Right lobe of liver (tissue), 6 donors: ENCODE measurements at regions not wholly inside any gene's neighbourhood (a gene's known extent, or its start where the extent isn't known, plus 50 kb on each side); places are given as distances from the start of the nearest gene placed in this dataset.

Experiments used
- ATAC-seq, 4 donors: fragments of 200-7000 bp; cut with Tn5 transposase; one replicate each; pipeline ENCODE4 v1.9.1; 2020; ENCODE audit warnings: mild to moderate bottlenecking in 4 of 4, moderate library complexity in 4 of 4
- DNase-seq, 3 donors: peaks; one replicate each; pipeline ENCODE4 v3.0.0-alpha.2; 2020
- H3K27ac ChIP-seq, 3 donors: fragments of 200-600 bp; one replicate each; pipeline ENCODE4 v1.8.0; 2022
- H3K27me3 ChIP-seq, 2 donors: fragments of 200-600 bp; one replicate each; pipeline ENCODE4 v1.8.0; 2022
- H3K36me3 ChIP-seq, 4 donors: fragments of 200-600 bp; sonication (generic) in 1 of 4; one replicate each; pipeline versions ENCODE4 v1.5.1 to v1.8.0; 2017 to 2022; ENCODE audit warnings: control low read depth in 1 of 4
- H3K4me1 ChIP-seq, 4 donors: fragments of 200-600 bp; sonication (generic) in 1 of 4; one replicate each; pipeline versions ENCODE4 v1.5.1 to v1.8.0; 2017 to 2022; ENCODE audit warnings: control low read depth in 1 of 4
- H3K4me3 ChIP-seq, 3 donors: fragments of 200-600 bp; one replicate each; pipeline ENCODE4 v1.8.0; 2022
- H3K9me3 ChIP-seq, 4 donors: fragments of 200-600 bp; sonication (generic) in 1 of 4; one replicate each; pipeline versions ENCODE4 v1.5.1 to v1.8.0; 2017 to 2022; ENCODE audit warnings: control low read depth in 1 of 4
- CTCF ChIP-seq, 4 donors: fragments of 200-600 bp in 3 of 4; fragments of 450-650 bp in 1 of 4; IDR thresholded peaks; one replicate each; pipeline versions ENCODE4 v1.5.1 to v1.8.0; 2016 to 2022; ENCODE audit warnings: antibody characterized with exemption in 4 of 4, mild to moderate bottlenecking in 2 of 4
- POLR2A ChIP-seq: fragments of 450-650 bp; IDR thresholded peaks from one replicate; pipeline ENCODE4 v1.6.1; 2017; ENCODE audit warnings: antibody characterized with exemption, mild to moderate bottlenecking
- WGBS: methylation state at CpG from one replicate; pipeline ENCODE4 v1.1.6; 2018; ENCODE audit warnings: low coverage, low lambda C conversion rate; ENCODE audit not compliant: insufficient coverage; ENCODE audit errors: missing lambda C conversion rate; 5-methylcytosine and 5-hydroxymethylcytosine counted together
- intact Hi-C, 2 donors: fragments of 100-400 bp; cut with DNase I; formaldehyde crosslinking; loops; one replicate each; pipeline versions ENCODE4 v1.11.2 to v1.14.1; 2022
- donor health status: DM: no; HTN: yes; CAD: no.
- donor health status: DM: no; HTN: no; CAD: no.
- donor health status: DM: no; HTN: no; CAD: no.
- donor health status: DM: no; HTN: yes; CAD: no.
- donor health status: DM: no; HTN: yes; CAD: no.

- Histone ChIP-seq H3K36me3 (no peaks in the 10 kb centered on the region), H3K4me3 (no peak overlapping the region), H3K4me1 (no peaks in the 10 kb centered on the region), H3K9me3 (no peaks in the 10 kb centered on the region), H3K27me3 (no peaks in the 10 kb centered on the region), H3K27ac (no peak overlapping the region)
- ATAC-seq (no peak), DNase-seq (no peak)
- WGBS = 75% methylated on average over 1 of the region's 1 CpG
- intact Hi-C loops = no loop called here
- TF ChIP-seq CTCF (IDR thresholded peaks at IDR 0.05) (no peak), POLR2A (no peak)
Measured at GRCh38 chr6:125655511-125655910, 93.9 kb upstream of the HEY2 start.

GRCh38 chr6:125656287-125656870 lies 93.1 kb upstream of the HEY2 start:
- WGBS = 78% methylated on average over 5 of the region's 5 CpGs
- H3K27ac ChIP-seq = no peak overlapping the region
- intact Hi-C loops = no loop called here
- DNase-seq (no peak), ATAC-seq (no peak)
- no peaks in the 10 kb centered on the region for H3K27me3 ChIP-seq
- no peaks in the 10 kb centered on the region for H3K36me3 ChIP-seq
- H3K4me1 ChIP-seq = no peaks in the 10 kb centered on the region
- no peak overlapping the region for H3K4me3 ChIP-seq
- TF ChIP-seq CTCF (IDR thresholded peaks at IDR 0.05) (no peak), POLR2A (no peak)
- no peaks in the 10 kb centered on the region for H3K9me3 ChIP-seq

GRCh38 chr6:125658136-125658535 lies 91.3 kb upstream of the HEY2 start:
- no peaks in the 10 kb centered on the region for H3K36me3 ChIP-seq
- no peaks in the 10 kb centered on the region for H3K4me1 ChIP-seq
- H3K27ac ChIP-seq = no peak overlapping the region
- H3K4me3 ChIP-seq = no peak overlapping the region
- H3K27me3 ChIP-seq = no peaks in the 10 kb centered on the region
- WGBS = 76% methylated on average over 5 of the region's 5 CpGs
- DNase-seq (no peak), ATAC-seq (no peak)
- H3K9me3 ChIP-seq = no peaks in the 10 kb centered on the region
- intact Hi-C loops = no loop called here
- no peak for TF ChIP-seq POLR2A
- TF ChIP-seq CTCF (IDR thresholded peaks at IDR 0.05) = no peak

- H3K27ac ChIP-seq = no peak overlapping the region
- no peaks in the 10 kb centered on the region for H3K9me3 ChIP-seq
- no peak for DNase-seq
- TF ChIP-seq POLR2A (no peak), CTCF (IDR thresholded peaks at IDR 0.05) (no peak)
- ATAC-seq = no peak
- 60% methylated on average over 4 of the region's 4 CpGs for WGBS
- intact Hi-C loops = no loop called here
- H3K4me3 ChIP-seq = no peak overlapping the region
- H3K4me1 ChIP-seq = no peaks in the 10 kb centered on the region
- no peaks in the 10 kb centered on the region for H3K27me3 ChIP-seq
- no peaks in the 10 kb centered on the region for H3K36me3 ChIP-seq
Measured at GRCh38 chr6:125658759-125659431, 90.5 kb upstream of the HEY2 start.
